Body of pancreas (tissue), 4 donors: ENCODE measurements at regions not wholly inside any gene's neighbourhood (a gene's known extent, or its start where the extent isn't known, plus 50 kb on each side); places are given as distances from the start of the nearest gene placed in this dataset.

Experiments
- ATAC-seq: fragments of 150-250 bp; one replicate; pipeline ENCODE4 v1.9.1; 2016
- DNase-seq, 4 donors: peaks; one replicate each; pipeline ENCODE4 v3.0.0-alpha.2; 2019
- H3K27ac ChIP-seq, 4 donors: fragments of 200-600 bp; sonication (generic); 1 replicate in 3 of 4; 2 replicates in 1 of 4; pipeline versions ENCODE4 v1.5.1 to v1.6.1; 2016 to 2019; ENCODE audit warnings: mild to moderate bottlenecking in 1 of 4, mixed read lengths in 1 of 4, moderate library complexity in 1 of 4
- H3K27me3 ChIP-seq, 2 donors: fragments of 200-600 bp; sonication (generic); one replicate each; pipeline ENCODE4 v1.6.0; 2016; ENCODE audit warnings: mild to moderate bottlenecking in 1 of 2
- H3K36me3 ChIP-seq, 2 donors: fragments of 200-600 bp; sonication (generic); replicated peaks in 1 of 2; 2 replicates each; pipeline ENCODE4 v1.5.1; 2016; ENCODE audit warnings: low read depth in 2 of 2; ENCODE audit not compliant: insufficient read depth in 1 of 2
- H3K4me1 ChIP-seq: fragments of 200-600 bp; sonication (generic); one replicate; pipeline ENCODE4 v1.6.0; 2016
- H3K4me3 ChIP-seq, 2 donors: fragments of 200-600 bp; sonication (generic); 1 replicate in 1 of 2; 2 replicates in 1 of 2; pipeline ENCODE4 v1.5.1; 2016 to 2019
- H3K9me3 ChIP-seq, 3 donors: fragments of 200-600 bp; sonication (generic); 1 replicate in 2 of 3; 2 replicates in 1 of 3; pipeline ENCODE4 v1.5.1; 2016
- POLR2A ChIP-seq, 3 donors: fragments of 450-650 bp; IDR thresholded peaks; one replicate each; pipeline ENCODE4 v1.6.1; 2016; ENCODE audit warnings: antibody characterized with exemption in 3 of 3, mild to moderate bottlenecking in 2 of 3
- WGBS, 2 donors: methylation state at CpG; one replicate each; pipeline ENCODE4 v1.1.5; 2017; 5-methylcytosine and 5-hydroxymethylcytosine counted together
- intact Hi-C: fragments of 100-400 bp; cut with DNase I; formaldehyde crosslinking; loops from one replicate; pipeline ENCODE4 v1.15.1; 2023
- TF ChIP-seq, protein P1 (sequence below), 7 experiments: fragments of 450-650 bp in 4 of 7; fragments of 200-600 bp in 3 of 7; sonication (generic) in 3 of 7; IDR thresholded peaks; one replicate each; pipeline ENCODE4 v1.5.1; 2016 to 2019; ENCODE audit warnings: antibody characterized with exemption in 7 of 7

DNA sequence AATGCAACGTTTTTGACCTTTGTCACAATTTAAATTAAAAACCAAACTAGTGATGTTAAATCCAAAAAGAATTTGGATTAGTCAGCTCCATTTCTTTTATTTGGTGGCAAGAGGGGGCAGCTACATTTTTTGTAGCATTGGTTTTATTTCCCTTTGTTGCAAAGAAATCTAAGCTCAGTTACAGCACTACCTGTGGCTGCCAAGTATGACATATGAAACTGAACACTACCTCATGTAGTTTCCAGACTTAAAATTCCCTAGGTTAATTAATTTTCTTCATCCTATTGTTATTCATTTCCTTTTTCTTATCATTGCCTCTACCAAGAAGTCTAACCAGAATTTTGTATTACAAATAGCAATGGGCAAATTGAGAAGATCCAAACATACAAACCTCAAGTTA is 393.5 kb downstream of the BRINP1 start:
- 22 to 38% methylated on average over 1 of the region's 1 CpG for WGBS, 2 donors
- DNase-seq (no peak), ATAC-seq (no peak)
- no peaks in the 10 kb centered on the region for H3K36me3 ChIP-seq
- TF ChIP-seq, protein P1, sequence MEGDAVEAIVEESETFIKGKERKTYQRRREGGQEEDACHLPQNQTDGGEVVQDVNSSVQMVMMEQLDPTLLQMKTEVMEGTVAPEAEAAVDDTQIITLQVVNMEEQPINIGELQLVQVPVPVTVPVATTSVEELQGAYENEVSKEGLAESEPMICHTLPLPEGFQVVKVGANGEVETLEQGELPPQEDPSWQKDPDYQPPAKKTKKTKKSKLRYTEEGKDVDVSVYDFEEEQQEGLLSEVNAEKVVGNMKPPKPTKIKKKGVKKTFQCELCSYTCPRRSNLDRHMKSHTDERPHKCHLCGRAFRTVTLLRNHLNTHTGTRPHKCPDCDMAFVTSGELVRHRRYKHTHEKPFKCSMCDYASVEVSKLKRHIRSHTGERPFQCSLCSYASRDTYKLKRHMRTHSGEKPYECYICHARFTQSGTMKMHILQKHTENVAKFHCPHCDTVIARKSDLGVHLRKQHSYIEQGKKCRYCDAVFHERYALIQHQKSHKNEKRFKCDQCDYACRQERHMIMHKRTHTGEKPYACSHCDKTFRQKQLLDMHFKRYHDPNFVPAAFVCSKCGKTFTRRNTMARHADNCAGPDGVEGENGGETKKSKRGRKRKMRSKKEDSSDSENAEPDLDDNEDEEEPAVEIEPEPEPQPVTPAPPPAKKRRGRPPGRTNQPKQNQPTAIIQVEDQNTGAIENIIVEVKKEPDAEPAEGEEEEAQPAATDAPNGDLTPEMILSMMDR (IDR thresholded peaks at IDR 0.05): no peak
- TF ChIP-seq POLR2A (IDR thresholded peaks at IDR 0.05): no peak
- no peaks in the 10 kb centered on the region for H3K9me3 ChIP-seq
- H3K27me3 ChIP-seq: no peaks in the 10 kb centered on the region
- H3K27ac ChIP-seq: no peak overlapping the region
- H3K4me1 ChIP-seq: no peaks in the 10 kb centered on the region
- intact Hi-C loops: no loop called here
- no peak overlapping the region for H3K4me3 ChIP-seq

DNA sequence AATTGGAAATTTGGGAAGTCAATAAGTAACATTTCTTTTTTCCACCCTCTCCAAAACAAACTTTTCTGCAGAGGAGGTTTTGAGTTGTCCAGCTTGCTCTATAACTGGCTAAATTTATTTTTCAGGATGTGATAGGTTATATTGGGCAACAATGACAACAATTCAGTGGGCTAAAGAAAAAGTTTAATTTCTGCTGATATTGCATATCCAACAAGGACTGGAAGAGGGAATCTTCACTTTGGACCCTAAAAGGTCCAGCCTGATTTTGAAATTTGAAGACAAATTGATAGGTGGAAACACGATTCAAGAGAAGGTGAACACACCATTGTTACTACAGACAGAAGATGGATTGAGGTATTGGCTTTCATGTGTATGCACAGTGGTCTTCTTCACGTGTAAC is 393.1 kb downstream of the BRINP1 start:
- intact Hi-C loops: no loop called here
- Histone ChIP-seq H3K9me3 (no peaks in the 10 kb centered on the region), H3K4me1 (no peaks in the 10 kb centered on the region), H3K4me3 (no peak overlapping the region), H3K36me3 (no peaks in the 10 kb centered on the region), H3K27ac (no peak overlapping the region), H3K27me3 (no peaks in the 10 kb centered on the region)
- WGBS, 2 donors: 3 to 5% methylated on average over 2 of the region's 2 CpGs
- TF ChIP-seq POLR2A (IDR thresholded peaks at IDR 0.05): no peak
- TF ChIP-seq, protein P1 (IDR thresholded peaks at IDR 0.05): no peak
- DNase-seq (no peak), ATAC-seq (no peak)

DNA sequence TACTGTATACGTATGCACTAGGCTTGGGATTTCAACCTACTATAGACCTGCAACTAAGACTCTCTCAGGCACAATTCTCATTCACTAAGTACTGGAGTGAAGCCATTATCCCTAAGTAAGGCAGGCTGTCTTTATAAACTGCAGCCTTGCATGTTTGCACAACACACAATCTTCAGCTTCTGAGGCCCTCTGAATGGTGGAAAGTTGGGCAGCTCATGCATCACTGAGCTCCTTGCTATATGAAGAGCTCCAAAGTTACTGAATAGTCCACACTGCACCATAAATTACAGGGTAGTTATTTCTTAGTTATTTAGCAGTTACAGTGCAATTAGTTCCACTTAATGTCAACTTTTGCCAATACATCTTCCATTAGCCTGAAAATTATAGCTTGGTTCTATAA is 384.6 kb downstream of the BRINP1 start:
- DNase-seq: no peak
- intact Hi-C loops: no loop called here
- Histone ChIP-seq H3K36me3 (no peaks in the 10 kb centered on the region), H3K9me3 (no peaks in the 10 kb centered on the region), H3K27me3 (no peaks in the 10 kb centered on the region), H3K4me1 (no peaks in the 10 kb centered on the region), H3K4me3 (no peak overlapping the region), H3K27ac (no peak overlapping the region)
- WGBS, 2 donors: 65 to 69% methylated on average over 1 of the region's 1 CpG
- no peak for ATAC-seq
- TF ChIP-seq, protein P1 (IDR thresholded peaks at IDR 0.05): no peak
- TF ChIP-seq POLR2A (IDR thresholded peaks at IDR 0.05): no peak

- no peaks in the 10 kb centered on the region for H3K36me3 ChIP-seq
- H3K27ac ChIP-seq: no peak overlapping the region
- ATAC-seq (no peak), DNase-seq (no peak)
- TF ChIP-seq POLR2A (IDR thresholded peaks at IDR 0.05): no peak
- TF ChIP-seq, protein P1 (IDR thresholded peaks at IDR 0.05): no peak
- no peak overlapping the region for H3K4me3 ChIP-seq
- intact Hi-C loops: no loop called here
- no peaks in the 10 kb centered on the region for H3K4me1 ChIP-seq
- 22 to 29% methylated on average over 1 of the region's 1 CpG for WGBS, 2 donors
- H3K9me3 ChIP-seq: no peaks in the 10 kb centered on the region
- H3K27me3 ChIP-seq: no peaks in the 10 kb centered on the region
Observed at GRCh38 chr9:118985851-118986250, 383.4 kb downstream of the BRINP1 start.

DNA sequence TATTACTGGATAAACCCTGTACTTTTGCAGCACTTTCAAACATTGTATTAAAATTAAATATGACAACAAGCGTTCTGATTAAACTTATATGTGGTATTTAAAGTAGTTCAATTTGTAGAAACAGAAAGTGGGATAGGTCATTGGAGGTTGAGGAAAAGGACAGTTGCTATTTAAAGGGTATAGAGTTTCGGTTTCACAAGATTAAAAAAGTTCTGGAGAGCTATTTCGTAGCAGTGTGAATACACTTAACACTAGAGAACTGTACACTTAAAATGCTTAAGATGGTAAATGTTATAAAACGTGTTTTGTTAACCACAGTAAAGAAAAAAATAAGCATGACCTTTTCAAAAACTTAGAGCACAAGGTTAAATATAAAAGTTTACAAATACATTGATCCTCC is 382.1 kb downstream of the BRINP1 start:
- intact Hi-C loops: no loop called here
- no peaks in the 10 kb centered on the region for H3K4me1 ChIP-seq
- TF ChIP-seq, protein P1 (IDR thresholded peaks at IDR 0.05): no peak
- no peak for TF ChIP-seq POLR2A (IDR thresholded peaks at IDR 0.05)
- no peak overlapping the region for H3K27ac ChIP-seq
- no peak overlapping the region for H3K4me3 ChIP-seq
- H3K9me3 ChIP-seq: no peaks in the 10 kb centered on the region
- DNase-seq (no peak), ATAC-seq (no peak)
- H3K27me3 ChIP-seq: no peaks in the 10 kb centered on the region
- H3K36me3 ChIP-seq: no peaks in the 10 kb centered on the region
- 34 to 47% methylated on average over 4 of the region's 4 CpGs for WGBS, 2 donors
